HCT116 (cell line): ENCODE measurements at regions not wholly inside any gene's neighbourhood (a gene's known extent, or its start where the extent isn't known, plus 50 kb on each side); places are given as distances from the start of the nearest gene placed in this dataset.

Experiments
- CTCF ChIP-seq, 3 experiments: fragments of 200-600 bp in 1 of 3; sonication (generic) in 1 of 3; IDR thresholded peaks in 2 of 3; conservative IDR thresholded peaks in 1 of 3; 2 replicates each; pipeline ENCODE4 v1.5.1; 2012 to 2017; ENCODE audit warnings: low read depth in 2 of 3, low read length in 2 of 3, antibody characterized with exemption in 1 of 3, borderline replicate concordance in 1 of 3, control low read depth in 1 of 3, mild to moderate bottlenecking in 1 of 3, mixed read lengths in 1 of 3, mixed run types in 1 of 3, moderate library complexity in 1 of 3; ENCODE audit not compliant: insufficient read depth in 1 of 3
- EZH2phosphoT487 ChIP-seq: fragments of 200-600 bp; IDR thresholded peaks from 2 replicates; pipeline ENCODE4 v1.6.1; 2018; ENCODE audit warnings: antibody characterized with exemption, borderline replicate concordance
- POLR2A ChIP-seq: IDR thresholded peaks from 2 replicates; pipeline ENCODE4 v1.7.0; 2011; ENCODE audit warnings: borderline replicate concordance; ENCODE audit not compliant: insufficient read depth, insufficient read length; ENCODE audit errors: extremely low read depth

DNA sequence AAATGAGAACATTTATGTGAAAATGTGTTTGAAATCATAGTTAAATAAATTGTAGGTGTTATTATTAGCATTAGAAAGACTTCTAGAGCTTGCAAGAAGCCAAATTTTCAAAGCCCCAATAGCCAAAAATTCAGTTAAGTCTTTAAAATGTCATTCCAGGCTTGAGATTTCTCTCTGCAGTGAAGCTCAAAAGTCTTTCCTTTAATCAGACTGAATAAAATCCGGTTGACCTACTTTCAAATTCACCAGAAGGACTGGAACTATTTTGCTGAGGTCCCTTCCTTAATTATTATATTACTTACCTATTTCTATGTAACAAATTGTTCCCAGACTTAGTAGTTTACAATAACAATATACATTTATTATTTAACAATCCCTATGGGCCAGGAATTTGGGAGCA lies 112.2 kb upstream of the TRPM3 start:
- TF ChIP-seq EZH2phosphoT487 (no peak), CTCF (IDR thresholded peaks at IDR 0.05 in 2 of 3, conservative IDR thresholded peaks at IDR 0.05 in 1 of 3; ENCODE audit: borderline replicate concordance in 1 of 3, insufficient read depth in 1 of 3, low read depth in 2 of 3, low read length in 2 of 3) (no peak), POLR2A (no peak)
